Fibroblast of pulmonary artery (primary cell): ENCODE measurements at regions not wholly inside any gene's neighbourhood (a gene's known extent, or its start where the extent isn't known, plus 50 kb on each side); places are given as distances from the start of the nearest gene placed in this dataset.
A peak's percentile ranks its signal among the peaks of the same experiment; 100 is the strongest.
"Not testable (repeated sequence)": the region's sequence is repeated elsewhere in the genome, so short reads cannot be mapped to it uniquely, and the experiment has no call there.

Experiments used
- DNase-seq: peaks from one replicate; pipeline ENCODE4 v3.0.0-alpha.2; 2010; ENCODE audit warnings: low read depth
- H3K4me3 ChIP-seq: replicated peaks from 2 replicates; pipeline ENCODE4 v1.5.1; 2011; ENCODE audit warnings: low read depth, mild to moderate bottlenecking, control low read depth, low read length, moderate library complexity
- TF ChIP-seq, protein P1 (sequence below): IDR thresholded peaks from 2 replicates; pipeline ENCODE4 v1.5.1; 2011; ENCODE audit warnings: mild to moderate bottlenecking, control low read depth, low read length, inconsistent platforms; ENCODE audit errors: missing control alignments

DNA sequence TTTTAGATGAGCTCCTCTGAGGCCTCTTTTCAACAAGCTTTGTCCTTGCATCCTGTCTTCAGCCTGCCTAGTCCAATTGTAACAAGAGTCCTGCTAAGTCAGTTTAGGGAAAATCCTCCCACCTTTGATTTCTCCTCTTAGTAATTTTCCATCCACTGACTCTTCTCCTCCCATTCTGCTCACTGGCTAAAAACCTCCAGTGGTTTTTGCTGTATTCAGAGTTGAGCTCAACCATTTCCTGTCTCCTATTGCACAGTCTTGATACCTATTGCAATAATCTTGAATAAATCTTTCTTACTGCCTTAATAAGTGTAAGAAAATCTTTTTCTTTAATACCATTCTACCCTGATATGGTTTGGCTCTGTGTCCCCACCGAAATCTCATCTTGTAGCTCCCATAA lies 117.8 kb upstream of the ENPP6 start:
- TF ChIP-seq, protein P1, sequence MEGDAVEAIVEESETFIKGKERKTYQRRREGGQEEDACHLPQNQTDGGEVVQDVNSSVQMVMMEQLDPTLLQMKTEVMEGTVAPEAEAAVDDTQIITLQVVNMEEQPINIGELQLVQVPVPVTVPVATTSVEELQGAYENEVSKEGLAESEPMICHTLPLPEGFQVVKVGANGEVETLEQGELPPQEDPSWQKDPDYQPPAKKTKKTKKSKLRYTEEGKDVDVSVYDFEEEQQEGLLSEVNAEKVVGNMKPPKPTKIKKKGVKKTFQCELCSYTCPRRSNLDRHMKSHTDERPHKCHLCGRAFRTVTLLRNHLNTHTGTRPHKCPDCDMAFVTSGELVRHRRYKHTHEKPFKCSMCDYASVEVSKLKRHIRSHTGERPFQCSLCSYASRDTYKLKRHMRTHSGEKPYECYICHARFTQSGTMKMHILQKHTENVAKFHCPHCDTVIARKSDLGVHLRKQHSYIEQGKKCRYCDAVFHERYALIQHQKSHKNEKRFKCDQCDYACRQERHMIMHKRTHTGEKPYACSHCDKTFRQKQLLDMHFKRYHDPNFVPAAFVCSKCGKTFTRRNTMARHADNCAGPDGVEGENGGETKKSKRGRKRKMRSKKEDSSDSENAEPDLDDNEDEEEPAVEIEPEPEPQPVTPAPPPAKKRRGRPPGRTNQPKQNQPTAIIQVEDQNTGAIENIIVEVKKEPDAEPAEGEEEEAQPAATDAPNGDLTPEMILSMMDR: no peak
- DNase-seq: peak; percentile 52
- H3K4me3 ChIP-seq: no peak overlapping the region

DNA sequence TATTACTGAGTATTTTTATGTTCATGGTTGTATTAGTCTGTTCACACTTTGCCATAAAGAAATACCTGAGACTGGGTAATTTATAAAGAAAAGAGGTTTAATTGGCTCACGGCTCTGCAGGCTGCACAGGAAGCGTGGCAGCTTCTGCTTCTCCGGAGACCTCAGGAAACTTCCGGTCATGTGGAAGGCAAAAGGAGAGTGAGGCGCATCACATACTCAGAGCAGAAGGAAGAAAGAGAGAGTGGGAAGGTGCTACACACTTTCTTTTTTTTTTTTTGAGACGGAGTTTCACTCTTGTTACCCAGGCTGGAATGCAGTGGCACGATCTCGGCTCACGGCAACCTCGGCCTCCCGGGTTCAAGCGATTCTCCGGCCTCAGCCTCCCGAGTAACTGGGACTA lies 115.8 kb upstream of the ENPP6 start:
- not testable (repeated sequence) for DNase-seq, H3K4me3 ChIP-seq

DNA sequence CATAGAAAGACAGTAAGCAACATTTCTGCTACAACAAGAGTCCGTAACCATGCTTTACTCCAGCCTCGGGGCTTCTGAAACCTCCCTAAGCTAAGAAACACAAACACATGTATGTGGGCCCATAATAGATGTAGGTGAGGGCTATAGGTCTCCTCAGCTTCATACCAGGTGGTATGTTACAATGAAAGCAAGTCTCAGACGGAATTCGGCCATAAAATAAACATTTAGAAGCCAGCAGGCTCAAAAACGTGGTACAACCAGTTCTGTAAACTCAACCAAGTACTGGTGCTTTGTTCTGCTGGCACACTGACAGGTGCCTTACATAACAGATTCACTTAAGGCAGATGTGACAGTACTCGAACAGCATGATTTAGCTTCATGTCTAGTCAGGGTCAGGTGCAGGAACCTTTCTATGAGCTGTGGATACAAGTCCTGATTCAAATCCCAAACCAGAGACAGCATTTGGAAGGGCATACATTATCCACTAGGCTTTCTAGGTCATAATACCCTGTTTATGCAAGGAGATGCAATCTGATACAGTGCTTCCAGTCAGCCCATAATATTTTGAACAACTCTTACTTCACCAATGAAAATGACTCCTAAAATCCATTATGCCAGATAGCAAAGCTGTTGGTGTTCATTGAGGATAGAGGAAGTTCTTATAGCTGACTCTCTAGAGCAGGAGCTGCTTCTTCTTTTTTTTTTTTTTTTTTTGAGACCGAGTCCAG lies 113.8 kb upstream of the ENPP6 start:
- TF ChIP-seq, protein P1: no peak
- no peak overlapping the region for H3K4me3 ChIP-seq
- no peak for DNase-seq

DNA sequence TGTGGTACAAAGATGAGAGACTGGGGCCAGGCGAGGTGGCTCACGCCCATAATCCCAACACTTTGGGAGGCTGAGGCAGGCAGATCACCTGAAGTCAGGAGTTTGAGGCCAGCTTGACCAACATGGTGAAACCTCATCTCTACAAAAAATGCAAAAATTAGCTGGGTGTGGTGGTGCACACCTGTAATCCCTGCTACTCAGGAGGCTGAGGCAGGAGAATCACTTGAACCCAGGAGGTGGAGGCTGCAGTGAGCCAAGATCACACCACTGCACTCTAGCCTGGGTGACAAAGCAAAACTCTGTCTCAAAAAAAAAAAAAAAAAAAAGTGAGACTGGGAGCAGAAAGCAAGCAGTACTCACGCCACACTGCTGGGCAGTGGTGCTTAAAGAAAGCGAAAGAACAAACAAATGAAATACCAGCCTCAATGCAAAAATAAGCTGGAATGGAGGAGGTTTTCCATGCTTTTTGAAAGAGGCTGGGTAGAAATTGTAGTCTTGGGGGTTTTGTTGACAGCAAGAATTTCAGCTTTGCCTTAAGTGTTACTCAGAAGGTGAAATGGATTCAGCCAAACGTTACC lies 112.9 kb upstream of the ENPP6 start:
- DNase-seq, H3K4me3 ChIP-seq: not testable (repeated sequence)

DNA sequence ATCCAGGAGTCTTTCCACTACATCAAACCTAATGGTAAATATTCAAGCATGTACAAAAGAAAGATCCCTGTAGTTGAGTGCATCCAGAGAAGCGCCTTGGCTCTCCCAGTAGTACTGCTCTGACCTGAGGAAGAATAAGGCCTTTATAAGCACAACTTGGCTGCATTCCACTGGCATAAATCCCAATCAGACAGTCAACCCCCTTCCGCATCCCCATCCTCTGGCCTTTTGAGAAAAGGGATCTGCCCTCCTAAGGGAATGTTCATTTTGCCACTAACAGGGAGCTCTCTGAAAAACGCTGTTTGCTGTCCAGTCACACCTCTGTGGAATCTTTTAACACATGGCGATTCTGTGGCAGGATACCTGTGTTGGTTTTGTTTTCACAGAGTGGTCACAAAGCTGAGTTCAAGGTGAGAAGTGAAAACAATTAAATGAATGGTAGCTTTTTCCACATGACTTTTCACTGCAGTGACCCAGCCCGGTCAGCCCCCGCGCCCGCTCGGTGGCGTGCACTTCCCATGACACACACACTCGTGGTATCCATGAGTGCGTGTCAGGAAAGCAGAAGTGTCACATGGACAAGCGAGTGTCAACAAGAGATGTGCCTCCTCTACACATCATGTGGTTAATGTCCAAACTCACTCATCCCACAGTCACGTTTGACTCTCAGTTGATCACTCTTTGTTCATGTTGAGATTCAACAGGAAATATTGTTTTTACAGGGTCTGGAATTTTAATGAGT lies 112.2 kb upstream of the ENPP6 start:
- no peak overlapping the region for H3K4me3 ChIP-seq
- TF ChIP-seq, protein P1: no peak
- peak; percentile 35 for DNase-seq

DNA sequence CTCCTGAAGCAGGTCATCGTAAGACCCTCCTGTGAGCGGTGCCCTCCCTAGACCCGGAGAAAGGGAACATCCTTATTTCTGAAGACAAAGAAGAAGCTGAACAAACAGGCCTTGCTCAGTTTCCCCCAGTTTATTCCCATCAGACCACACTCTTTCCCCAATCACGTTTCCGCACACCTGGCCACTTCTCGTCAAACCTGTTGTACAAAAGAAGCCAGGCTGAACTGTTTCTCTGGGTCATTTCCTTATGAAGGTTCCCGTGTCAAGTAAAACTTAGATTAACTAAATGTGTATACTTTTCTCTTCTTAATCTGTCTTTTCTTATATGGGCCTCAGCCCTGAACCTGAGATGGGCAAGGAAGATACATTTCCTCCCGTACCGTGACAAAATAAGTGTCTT lies 111.6 kb upstream of the ENPP6 start:
- TF ChIP-seq, protein P1: no peak
- DNase-seq: no peak
- H3K4me3 ChIP-seq: no peak overlapping the region

DNA sequence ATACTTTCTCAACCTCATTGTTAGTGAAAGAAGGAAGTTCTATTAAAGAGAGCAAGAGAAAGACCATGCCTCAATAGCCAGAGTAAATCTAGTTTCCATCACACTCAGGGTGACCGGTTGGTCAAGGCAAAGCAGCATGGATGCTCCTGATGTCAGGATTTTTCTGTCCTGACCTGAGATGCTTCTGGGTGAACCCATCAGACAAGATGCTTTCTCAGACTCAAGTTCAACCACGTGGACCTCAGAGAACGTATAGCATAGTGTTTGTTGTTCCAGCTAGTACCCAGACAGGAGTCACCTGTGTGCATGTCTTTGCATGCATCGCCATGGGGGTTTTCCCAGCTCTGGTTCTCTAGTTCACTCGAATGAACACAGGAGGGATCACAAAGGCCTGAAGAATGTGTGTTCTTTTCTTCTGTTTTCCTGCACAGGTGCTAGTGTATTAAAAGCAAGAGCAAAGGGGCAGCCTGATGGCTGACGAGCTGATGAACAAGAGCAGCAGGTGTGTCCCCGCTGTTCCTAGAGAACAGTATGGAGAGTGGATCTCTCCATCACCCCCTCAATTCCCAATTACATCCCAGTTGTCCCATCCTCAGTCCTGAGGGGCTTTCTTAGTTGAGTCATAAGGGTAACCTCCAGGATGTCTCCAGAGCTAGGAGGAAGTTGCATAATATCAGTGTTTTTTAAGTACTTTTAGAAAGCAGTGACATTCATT lies 110.5 kb upstream of the ENPP6 start:
- H3K4me3 ChIP-seq: no peak overlapping the region
- no peak for DNase-seq
- TF ChIP-seq, protein P1: no peak
